RWPE1 (cell line): ENCODE measurements at regions not wholly inside any gene's neighbourhood (a gene's known extent, or its start where the extent isn't known, plus 50 kb on each side); places are given as distances from the start of the nearest gene placed in this dataset.

Experiments
- CTCF ChIA-PET: fragments of 350-600 bp; sonication (Branson Sonifier 250); formaldehyde crosslinking; extraction: SDS; loops from one replicate; lab custom pipeline; 2021; lab: Yijun Ruan, JAX
- POLR2A ChIA-PET: fragments of 400-600 bp; formaldehyde crosslinking; extraction: SDS; loops from one replicate; lab custom pipeline; 2020; ENCODE audit warnings: antibody characterized with exemption; ENCODE audit not compliant: low non-redundant PET; lab: Yijun Ruan, JAX
- DNase-seq: peaks from one replicate; pipeline ENCODE4 v3.0.0; 2012; ENCODE audit warnings: low spot score
- H3K27ac ChIP-seq: fragments of 450-650 bp; 2 replicates; pipeline ENCODE4 v1.5.1; 2017
- CTCF ChIP-seq: fragments of 450-650 bp; conservative IDR thresholded peaks from 2 replicates; pipeline ENCODE4 v1.5.1; 2017; ENCODE audit warnings: low read depth, mild to moderate bottlenecking

- CTCF ChIA-PET: interaction anchor here (0.6 kb wide), 1 partner anchor 41 kb away, joined by 3 read pairs; no protein-coding TSS in a partner anchor
- TF ChIP-seq CTCF: no peak
- POLR2A ChIA-PET: no interaction called here
- no peak overlapping the region for H3K27ac ChIP-seq
- no peak for DNase-seq
Measured at GRCh38 chr17:71320009-71320796, 800.6 kb upstream of the SOX9 start.

GRCh38 chr17:71325117-71325516 is 795.7 kb upstream of the SOX9 start:
- no peak for DNase-seq
- ChIA-PET POLR2A (no interaction called here), CTCF (no interaction called here)
- TF ChIP-seq CTCF: no peak
- no peak overlapping the region for H3K27ac ChIP-seq

- ChIA-PET CTCF (no interaction called here), POLR2A (no interaction called here)
- no peak for TF ChIP-seq CTCF
- H3K27ac ChIP-seq: no peak overlapping the region
- DNase-seq: no peak
Measured at GRCh38 chr17:71325886-71326285, 794.9 kb upstream of the SOX9 start.

- H3K27ac ChIP-seq: no peak overlapping the region
- ChIA-PET POLR2A (no interaction called here), CTCF (no interaction called here)
- DNase-seq: no peak
- TF ChIP-seq CTCF: no peak
Measured at GRCh38 chr17:71327376-71328059, 793.3 kb upstream of the SOX9 start.

GRCh38 chr17:71329310-71330098 is 791.3 kb upstream of the SOX9 start:
- no peak for DNase-seq
- ChIA-PET CTCF (no interaction called here), POLR2A (no interaction called here)
- no peak for TF ChIP-seq CTCF
- no peak overlapping the region for H3K27ac ChIP-seq

- CTCF ChIA-PET: no interaction called here
- POLR2A ChIA-PET: no interaction called here
- H3K27ac ChIP-seq: no peak overlapping the region
- no peak for TF ChIP-seq CTCF
- DNase-seq: no peak
Measured at GRCh38 chr17:71330099-71330375, 790.8 kb upstream of the SOX9 start.
